ENCODE measurements at regions not wholly inside any gene's neighbourhood (a gene's known extent, or its start where the extent isn't known, plus 50 kb on each side); places are given as distances from the start of the nearest gene placed in this dataset.

- DNase-seq = no peak
These were observed 172.0 kb upstream of the FRMD6 start for GRCh38 chr14:51479584-51480325.

- DNase-seq = no peak
These were observed 170.1 kb upstream of the FRMD6 start for GRCh38 chr14:51481643-51482042.

DNA sequence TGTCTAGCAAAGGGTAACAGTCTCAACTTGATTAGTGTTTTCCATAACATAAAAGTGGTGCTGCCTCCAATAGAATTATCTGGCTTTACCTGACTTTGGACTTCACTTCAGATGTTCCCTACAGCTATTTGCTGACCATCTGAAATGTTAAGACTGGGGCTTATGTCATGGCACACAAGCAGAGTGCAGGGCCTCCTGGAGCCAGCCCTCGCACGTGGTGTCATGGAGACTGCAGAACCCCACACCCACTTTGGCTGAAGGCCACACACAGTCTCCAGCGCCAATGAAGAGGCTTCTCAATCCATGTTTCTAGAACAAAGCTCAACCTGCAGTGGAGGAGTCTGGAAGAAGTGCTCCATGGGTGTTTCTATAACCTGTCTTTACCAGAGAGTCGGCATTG, 169.6 kb upstream of the FRMD6 start:
- no peak for DNase-seq

- DNase-seq = no peak
These were observed 167.2 kb upstream of the FRMD6 start for GRCh38 chr14:51484485-51484884.

DNA sequence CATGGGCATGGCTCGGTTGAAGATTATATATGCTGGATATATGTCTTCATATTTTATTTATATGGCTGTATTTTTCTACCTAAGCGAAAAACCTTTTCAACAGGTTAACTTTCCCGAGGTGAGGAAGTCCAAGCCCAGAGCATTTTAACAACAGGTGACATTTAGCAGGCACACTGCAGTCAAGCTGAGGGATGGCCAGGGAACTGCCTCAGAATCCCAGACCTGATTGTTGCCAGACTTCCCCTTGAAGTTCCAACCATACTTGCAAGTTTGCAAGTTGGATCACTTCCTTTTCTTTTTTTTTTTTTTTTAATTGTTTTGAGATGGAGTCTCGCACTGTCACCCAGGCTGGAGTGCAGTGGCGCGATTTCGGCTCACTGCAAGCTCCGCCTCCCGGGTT, 166.0 kb upstream of the FRMD6 start:
- DNase-seq = no peak

DNA sequence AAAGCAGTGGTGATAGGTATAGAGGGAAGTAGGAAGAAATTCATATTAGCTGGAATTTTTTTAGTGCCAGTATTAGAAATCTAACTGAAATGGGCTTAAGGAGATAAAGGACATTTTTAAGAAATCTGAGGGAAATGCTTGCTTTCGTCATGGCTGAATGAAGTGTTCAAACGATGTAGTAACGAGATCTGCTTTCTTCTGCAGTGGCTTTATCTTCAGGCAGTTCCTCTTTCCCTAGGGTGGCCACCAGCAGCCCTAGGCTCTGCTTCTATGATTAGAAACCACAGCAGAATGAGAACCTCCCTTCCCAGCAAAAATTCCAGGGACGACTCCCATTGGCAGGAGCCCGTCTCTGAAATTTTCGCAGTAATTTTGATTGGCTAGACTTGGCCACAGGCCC, 163.9 kb upstream of the FRMD6 start:
- DNase-seq = no peak

GRCh38 chr14:51488569-51489220, 163.0 kb upstream of the FRMD6 start:
- peak; percentile 33 for DNase-seq

DNA sequence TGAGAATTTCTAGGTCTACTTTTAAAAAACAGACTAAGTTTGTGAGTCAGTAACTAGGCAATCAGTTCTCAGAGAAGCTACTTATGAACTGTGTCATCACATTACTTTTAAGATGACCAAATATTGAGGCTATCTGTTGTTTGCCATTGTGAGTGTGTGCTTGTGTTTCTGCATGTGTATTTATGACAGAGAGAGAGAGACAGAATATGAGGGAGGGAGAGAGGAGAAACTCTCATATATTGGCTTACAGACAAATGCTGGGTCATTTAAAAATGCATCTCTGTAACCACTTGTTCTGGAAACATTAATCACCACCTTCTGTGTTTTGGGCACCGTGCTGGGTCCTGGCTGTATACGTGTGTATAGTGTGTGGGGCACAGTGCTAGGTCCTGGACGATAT, 161.5 kb upstream of the FRMD6 start:
- no peak for DNase-seq

GRCh38 chr14:51491036-51491545, 160.6 kb upstream of the FRMD6 start:
- no peak for DNase-seq

- DNase-seq = no peak
These were observed 159.9 kb upstream of the FRMD6 start for GRCh38 chr14:51491776-51492175.

DNA sequence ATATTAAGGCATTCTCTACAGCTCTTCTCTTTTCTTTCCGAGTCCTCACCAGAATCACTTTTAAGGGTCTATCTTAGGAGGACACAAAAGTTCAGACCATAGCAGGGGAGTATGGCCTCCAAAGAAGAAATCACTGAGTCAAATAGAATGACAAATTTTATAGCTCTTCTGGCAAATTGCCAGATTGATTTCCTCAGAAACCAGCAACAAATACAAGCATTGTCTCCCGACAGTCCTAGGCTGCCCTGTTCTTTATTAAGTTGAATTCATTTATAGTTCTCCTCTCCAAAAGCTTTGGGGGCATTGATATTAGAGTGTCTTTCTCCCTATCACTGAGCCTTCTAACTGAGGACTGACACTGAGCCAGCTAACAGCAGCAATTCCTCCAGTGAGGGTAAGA, 156.4 kb upstream of the FRMD6 start:
- no peak for DNase-seq

DNA sequence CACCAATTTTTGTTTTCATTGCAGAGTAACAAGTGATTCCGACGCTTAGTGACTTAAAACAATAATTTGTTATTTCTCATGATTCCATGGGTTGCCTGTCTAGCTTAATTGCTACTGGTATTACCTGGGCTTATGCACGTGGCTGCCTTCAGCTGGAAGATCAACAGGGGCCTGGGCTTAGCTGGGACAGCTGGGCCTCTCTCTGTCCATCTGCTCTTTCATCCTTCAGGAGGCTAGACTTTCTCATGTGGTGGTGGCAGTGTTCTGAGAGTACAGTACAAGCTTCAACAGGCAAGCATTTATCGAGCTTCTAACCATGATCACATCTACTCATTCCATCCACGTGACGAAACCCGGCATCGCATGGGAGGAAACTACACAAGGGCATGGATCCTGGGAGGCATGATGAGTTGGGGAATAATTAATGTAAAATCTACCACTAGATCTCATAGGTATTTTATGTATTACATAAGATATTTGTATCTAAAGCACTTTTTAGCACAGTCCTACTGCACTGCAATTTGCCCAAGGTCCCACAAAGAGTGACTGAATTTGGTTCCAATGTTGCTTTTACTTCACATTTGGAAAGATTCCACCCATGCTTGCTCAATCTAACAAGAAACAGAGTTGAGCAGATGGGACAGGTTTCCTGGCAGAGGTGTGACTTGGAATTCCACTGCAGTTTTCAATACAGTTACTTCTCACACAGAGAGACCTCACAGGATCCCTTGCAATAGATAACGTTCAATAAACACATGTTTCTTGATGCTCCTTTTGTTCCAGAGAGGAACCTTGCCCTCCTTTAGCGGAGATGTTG, 153.1 kb upstream of the FRMD6 start:
- DNase-seq = peak; percentile 98

- no peak for DNase-seq
These were observed 150.9 kb upstream of the FRMD6 start for GRCh38 chr14:51500776-51501175.

DNA sequence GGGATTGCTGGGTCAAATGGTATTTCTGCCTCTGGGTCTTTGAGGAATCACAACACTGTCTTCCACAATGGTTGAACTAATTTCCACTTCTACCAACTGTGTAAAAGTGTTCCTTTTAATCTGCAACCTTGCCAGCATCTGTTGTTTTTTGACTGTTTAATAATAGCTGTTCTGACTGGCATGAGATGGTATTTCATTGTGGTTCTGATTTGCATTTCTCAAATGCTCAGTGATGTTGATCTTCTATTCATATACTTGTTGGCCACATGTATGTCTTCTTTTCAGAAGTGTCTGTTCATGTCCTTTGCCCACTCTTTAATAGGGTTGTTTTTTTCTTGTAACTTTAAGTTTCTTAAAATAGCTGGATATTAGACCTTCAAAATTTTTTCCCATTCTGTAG, 150.0 kb upstream of the FRMD6 start:
- peak; percentile 10 for DNase-seq

DNA sequence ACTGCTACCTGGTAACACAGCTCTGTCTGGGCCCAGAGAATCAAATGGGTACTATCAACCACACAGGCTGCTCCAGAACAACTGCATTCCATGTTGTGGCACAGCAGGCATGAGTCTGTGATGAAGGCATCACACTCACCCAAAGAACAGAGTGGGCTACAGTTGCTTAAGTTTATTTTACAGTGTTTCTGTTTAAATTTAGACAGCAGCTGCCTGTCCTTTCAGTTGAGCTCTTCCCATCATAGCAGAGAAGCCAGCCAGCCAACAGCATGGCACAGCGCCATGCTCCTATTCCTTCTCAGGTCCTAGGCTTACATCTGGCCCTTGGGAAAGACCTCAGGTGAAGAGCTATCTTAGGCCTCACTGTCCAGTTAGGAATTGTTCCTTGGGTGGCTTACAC, 147.0 kb upstream of the FRMD6 start:
- peak; percentile 25 for DNase-seq

DNA sequence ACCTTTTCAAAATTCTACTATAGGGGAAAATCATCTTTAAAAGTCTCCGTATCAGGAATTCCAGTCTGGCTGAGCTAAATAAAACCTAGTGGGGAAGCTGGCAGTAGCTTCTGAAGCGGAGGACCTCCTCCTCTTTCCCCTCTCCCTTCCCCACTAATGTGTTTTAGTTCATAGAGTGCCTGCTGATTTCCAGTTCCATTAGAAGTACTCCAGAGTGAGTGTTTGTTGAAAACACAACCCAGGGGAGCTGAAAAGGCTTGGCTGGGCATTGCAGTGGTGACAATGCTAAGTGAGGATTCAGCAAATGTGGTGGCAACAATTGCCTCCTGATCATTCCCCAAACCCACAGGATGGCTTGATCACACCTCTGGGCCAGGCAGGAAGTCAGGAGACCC, 144.2 kb upstream of the FRMD6 start:
- peak; percentile 47 for DNase-seq

- peak; percentile 88 for DNase-seq
These were observed 143.7 kb upstream of the FRMD6 start for GRCh38 chr14:51507906-51508511.

DNA sequence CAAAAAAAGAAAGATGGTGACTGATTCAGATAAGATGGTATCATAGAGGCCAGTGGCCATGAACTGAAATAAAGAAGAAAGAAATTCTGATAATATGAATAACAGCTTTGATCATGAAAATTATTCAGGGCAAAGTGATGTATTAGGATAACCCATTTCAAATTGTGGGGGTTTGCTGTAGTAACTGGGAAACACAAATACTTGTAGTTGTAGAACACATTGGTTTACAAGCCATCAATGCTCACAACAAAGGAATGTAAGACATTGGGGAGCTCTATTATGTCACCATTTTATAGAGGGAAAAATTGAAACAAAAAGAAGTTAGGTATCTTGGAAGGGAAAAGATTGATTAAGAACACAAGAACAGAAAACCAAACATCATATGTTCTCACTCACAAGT, 140.4 kb upstream of the FRMD6 start:
- DNase-seq = no peak

DNA sequence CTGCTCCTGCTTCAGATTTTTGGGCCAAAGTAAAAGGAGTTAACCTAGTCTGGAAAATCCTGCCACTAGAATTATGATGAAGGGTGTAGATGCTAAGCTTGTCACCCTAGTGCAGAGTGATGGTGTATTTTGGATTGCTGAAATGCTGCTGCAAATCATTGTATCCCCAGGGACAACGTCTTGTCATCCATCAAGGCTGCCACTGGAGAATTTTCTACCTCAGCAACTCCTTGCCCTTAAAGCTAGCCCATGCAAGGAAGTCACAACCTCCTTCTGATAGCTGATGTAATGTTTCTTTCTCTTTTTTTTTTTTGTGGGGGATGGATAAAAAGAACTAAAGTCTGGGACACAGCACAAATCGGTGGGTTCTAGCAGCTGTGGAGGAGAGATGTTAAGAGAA, 139.4 kb upstream of the FRMD6 start:
- DNase-seq = no peak

DNA sequence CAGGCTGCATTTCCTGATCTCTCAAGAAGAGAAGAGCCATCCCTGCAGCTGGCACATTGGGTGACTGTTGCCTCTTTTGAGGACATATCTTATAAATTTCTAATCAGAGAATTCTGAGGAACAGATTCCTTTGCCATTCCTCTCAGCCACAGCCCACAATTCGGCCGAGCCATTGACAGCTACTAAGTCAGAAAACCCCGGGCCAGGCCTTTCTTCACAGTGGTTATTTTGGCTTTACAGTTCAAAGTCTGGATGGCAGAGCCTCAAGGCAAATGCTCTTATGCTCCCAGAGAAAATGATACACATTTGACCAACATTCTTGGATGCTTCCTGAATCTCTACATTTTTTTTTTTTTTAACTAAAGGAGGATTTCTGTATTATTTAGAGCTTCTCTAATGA, 138.4 kb upstream of the FRMD6 start:
- no peak for DNase-seq

DNA sequence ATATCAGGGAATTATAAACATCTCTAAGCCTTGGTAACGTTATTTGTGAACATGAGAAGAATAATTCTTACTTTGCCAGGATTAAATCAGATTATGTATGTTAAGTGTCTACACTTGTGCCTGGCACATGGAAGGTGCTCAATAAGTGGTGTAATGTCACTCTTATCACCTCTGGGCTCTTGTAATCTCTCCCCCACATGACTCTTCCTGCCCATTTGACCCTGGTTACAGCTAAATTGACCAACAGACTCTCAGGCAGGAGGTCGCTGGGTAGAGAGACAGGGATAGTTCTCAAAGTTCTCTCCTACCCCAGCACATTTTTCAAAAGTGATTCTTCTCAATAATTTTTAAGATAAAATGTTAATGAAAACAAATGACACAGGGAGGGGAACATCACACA, 137.8 kb upstream of the FRMD6 start:
- no peak for DNase-seq

DNA sequence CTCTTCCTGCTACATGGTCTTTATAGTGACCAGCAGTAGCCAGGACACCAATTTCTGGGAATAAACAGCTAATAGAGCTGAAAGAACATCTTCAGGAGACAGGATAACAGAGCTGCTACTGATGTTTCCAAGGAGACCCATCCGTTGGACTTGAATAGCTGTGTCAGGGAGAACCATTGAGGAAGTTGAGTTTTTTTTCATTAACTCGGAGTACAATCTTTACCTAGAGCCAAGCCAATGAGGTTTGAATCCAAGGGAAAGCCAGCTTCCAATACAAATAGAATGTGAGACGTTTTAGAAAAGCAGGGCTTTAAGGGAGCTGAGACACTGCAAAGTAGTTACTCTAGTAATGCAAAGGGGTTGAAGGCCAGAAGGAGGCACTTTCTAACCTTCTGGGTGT, 136.1 kb upstream of the FRMD6 start:
- no peak for DNase-seq

DNA sequence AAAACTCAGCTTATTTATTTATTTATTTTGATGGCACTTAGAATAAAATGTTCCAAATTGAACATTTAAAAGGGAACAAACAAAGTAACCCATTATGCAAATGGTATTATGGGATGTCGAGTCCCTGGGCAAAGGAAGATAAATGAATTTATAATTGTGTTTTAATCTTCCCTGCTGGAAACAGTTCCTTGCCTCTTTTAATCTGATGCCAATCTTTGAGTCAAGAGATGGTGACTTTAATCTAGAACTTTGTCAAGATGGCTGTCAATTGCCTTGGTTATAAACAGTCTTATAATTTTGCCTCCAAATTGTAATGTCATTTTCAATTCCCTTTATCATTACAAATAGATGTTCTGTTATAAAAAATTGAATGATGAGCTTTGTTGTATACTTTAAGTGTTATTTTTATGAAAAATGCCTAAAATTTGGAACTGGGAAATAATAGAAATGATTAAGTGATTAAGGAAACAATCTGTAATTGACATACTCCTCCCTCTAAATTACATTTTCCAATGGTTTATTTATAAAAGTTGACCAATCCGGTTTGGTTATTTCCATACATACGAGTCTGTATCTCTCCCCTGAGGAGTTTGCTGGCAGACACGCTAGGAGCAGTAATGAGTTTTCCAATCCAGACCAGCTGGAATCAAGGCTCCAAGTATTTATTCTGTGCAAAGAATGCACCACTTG, 134.9 kb upstream of the FRMD6 start:
- peak; percentile 42 for DNase-seq
